Skeletal muscle satellite cell (primary cell): ENCODE measurements at regions not wholly inside any gene's neighbourhood (a gene's known extent, or its start where the extent isn't known, plus 50 kb on each side); places are given as distances from the start of the nearest gene placed in this dataset.
"Not testable (repeated sequence)": the region's sequence is repeated elsewhere in the genome, so short reads cannot be mapped to it uniquely, and the experiment has no call there.

Experiments
- H3K27me3 ChIP-seq: 2 replicates; pipeline ENCODE4 v1.7.0; 2013; ENCODE audit warnings: low read length; ENCODE audit not compliant: control insufficient read depth, insufficient read depth
- H3K36me3 ChIP-seq: 2 replicates; pipeline ENCODE4 v1.7.0; 2013; ENCODE audit warnings: mild to moderate bottlenecking, control low read depth, low read length; ENCODE audit not compliant: insufficient read depth
- H3K4me1 ChIP-seq: 2 replicates; pipeline ENCODE4 v1.7.0; 2013; ENCODE audit warnings: low read length; ENCODE audit not compliant: control insufficient read depth, insufficient read depth
- H3K4me2 ChIP-seq: 2 replicates; pipeline ENCODE4 v1.7.0; 2013; ENCODE audit warnings: mild to moderate bottlenecking, low read length
- H3K4me3 ChIP-seq: 2 replicates; pipeline ENCODE4 v1.7.0; 2013; ENCODE audit warnings: low read length
- H3K9ac ChIP-seq: 2 replicates; pipeline ENCODE4 v1.7.0; 2013; ENCODE audit warnings: mild to moderate bottlenecking, low read depth, low read length, moderate library complexity
- H3K9me3 ChIP-seq: replicated peaks from 2 replicates; pipeline ENCODE4 v1.7.0; 2013; ENCODE audit warnings: mild to moderate bottlenecking, control low read depth, low read length

- no peaks in the 10 kb centered on the region for H3K9me3 ChIP-seq
- H3K27me3 ChIP-seq: no peaks in the 10 kb centered on the region
- no peak overlapping the region for H3K4me2 ChIP-seq
- no peaks in the 10 kb centered on the region for H3K4me1 ChIP-seq
- no peak overlapping the region for H3K9ac ChIP-seq
- H3K4me3 ChIP-seq: no peak overlapping the region
- no peaks in the 10 kb centered on the region for H3K36me3 ChIP-seq
Observed at GRCh38 chr6:4336778-4337442, 201.5 kb upstream of the ECI2 start.

GRCh38 chr6:4336084-4336483 lies 200.7 kb upstream of the ECI2 start:
- H3K27me3 ChIP-seq: no peaks in the 10 kb centered on the region
- no peaks in the 10 kb centered on the region for H3K36me3 ChIP-seq
- no peak overlapping the region for H3K9ac ChIP-seq
- H3K4me2 ChIP-seq: no peak overlapping the region
- no peaks in the 10 kb centered on the region for H3K9me3 ChIP-seq
- H3K4me3 ChIP-seq: no peak overlapping the region
- H3K4me1 ChIP-seq: no peaks in the 10 kb centered on the region

- H3K9me3 ChIP-seq, H3K4me1 ChIP-seq, H3K4me2 ChIP-seq, H3K4me3 ChIP-seq, H3K36me3 ChIP-seq, H3K9ac ChIP-seq, H3K27me3 ChIP-seq: not testable (repeated sequence)
Observed at GRCh38 chr6:4334158-4334740, 198.9 kb upstream of the ECI2 start.

GRCh38 chr6:4327841-4328240 lies 192.5 kb upstream of the ECI2 start:
- no peaks in the 10 kb centered on the region for H3K9me3 ChIP-seq
- H3K27me3 ChIP-seq: no peaks in the 10 kb centered on the region
- no peaks in the 10 kb centered on the region for H3K36me3 ChIP-seq
- H3K4me1 ChIP-seq: no peaks in the 10 kb centered on the region
- H3K4me3 ChIP-seq: no peak overlapping the region
- H3K4me2 ChIP-seq: no peak overlapping the region
- H3K9ac ChIP-seq: no peak overlapping the region

GRCh38 chr6:4324746-4325145 lies 189.4 kb upstream of the ECI2 start:
- no peak overlapping the region for H3K4me3 ChIP-seq
- H3K27me3 ChIP-seq: no peaks in the 10 kb centered on the region
- no peaks in the 10 kb centered on the region for H3K9me3 ChIP-seq
- H3K36me3 ChIP-seq: no peaks in the 10 kb centered on the region
- H3K4me2 ChIP-seq: no peak overlapping the region
- H3K4me1 ChIP-seq: peaks cover 18% of the 10 kb centered on the region
- H3K9ac ChIP-seq: no peak overlapping the region

- no peak overlapping the region for H3K4me2 ChIP-seq
- no peak overlapping the region for H3K4me3 ChIP-seq
- no peaks in the 10 kb centered on the region for H3K9me3 ChIP-seq
- H3K27me3 ChIP-seq: no peaks in the 10 kb centered on the region
- H3K36me3 ChIP-seq: no peaks in the 10 kb centered on the region
- peaks cover 19% of the 10 kb centered on the region for H3K4me1 ChIP-seq
- H3K9ac ChIP-seq: no peak overlapping the region
Observed at GRCh38 chr6:4323322-4323721, 187.9 kb upstream of the ECI2 start.

- H3K9me3 ChIP-seq: no peaks in the 10 kb centered on the region
- no peak overlapping the region for H3K9ac ChIP-seq
- H3K4me2 ChIP-seq: no peak overlapping the region
- H3K27me3 ChIP-seq: no peaks in the 10 kb centered on the region
- no peaks in the 10 kb centered on the region for H3K36me3 ChIP-seq
- no peak overlapping the region for H3K4me3 ChIP-seq
- H3K4me1 ChIP-seq: peaks cover 19% of the 10 kb centered on the region
Observed at GRCh38 chr6:4322846-4323309, 187.5 kb upstream of the ECI2 start.

GRCh38 chr6:4322134-4322845 lies 186.9 kb upstream of the ECI2 start:
- Histone ChIP-seq H3K4me2 (no peak overlapping the region), H3K4me3 (no peak overlapping the region), H3K27me3 (no peaks in the 10 kb centered on the region), H3K9me3 (no peaks in the 10 kb centered on the region), H3K9ac (no peak overlapping the region), H3K4me1 (peaks cover 24% of the 10 kb centered on the region), H3K36me3 (no peaks in the 10 kb centered on the region)

- Histone ChIP-seq H3K4me1 (peaks cover 34% of the 10 kb centered on the region), H3K4me2 (peak overlapping the region; percentile 35), H3K9ac (peak overlapping the region; percentile 51), H3K27me3 (no peaks in the 10 kb centered on the region), H3K36me3 (no peaks in the 10 kb centered on the region), H3K4me3 (no peak overlapping the region), H3K9me3 (no peaks in the 10 kb centered on the region)
Observed at GRCh38 chr6:4320860-4321259, 185.5 kb upstream of the ECI2 start.

GRCh38 chr6:4319981-4320683 lies 184.8 kb upstream of the ECI2 start:
- peak overlapping the region; percentile 51 for H3K9ac ChIP-seq

GRCh38 chr6:4318321-4318720 lies 182.9 kb upstream of the ECI2 start:
- Histone ChIP-seq H3K9me3 (no peaks in the 10 kb centered on the region), H3K27me3 (no peaks in the 10 kb centered on the region), H3K4me3 (no peak overlapping the region), H3K36me3 (no peaks in the 10 kb centered on the region), H3K9ac (no peak overlapping the region), H3K4me2 (no peak overlapping the region), H3K4me1 (peaks cover 39% of the 10 kb centered on the region)

More at GRCh38 chr6:4319981-4320683, 184.8 kb upstream of the ECI2 start:
- Histone ChIP-seq H3K36me3 (no peaks in the 10 kb centered on the region), H3K4me2 (peak overlapping the region; percentile 35), H3K27me3 (no peaks in the 10 kb centered on the region), H3K9me3 (no peaks in the 10 kb centered on the region), H3K4me1 (peaks cover 34% of the 10 kb centered on the region), H3K4me3 (no peak overlapping the region)
